ENCODE measurements at regions not wholly inside any gene's neighbourhood (a gene's known extent, or its start where the extent isn't known, plus 50 kb on each side); places are given as distances from the start of the nearest gene placed in this dataset.
"Not testable (repeated sequence)": the region's sequence is repeated elsewhere in the genome, so short reads cannot be mapped to it uniquely, and the experiment has no call there.

DNA sequence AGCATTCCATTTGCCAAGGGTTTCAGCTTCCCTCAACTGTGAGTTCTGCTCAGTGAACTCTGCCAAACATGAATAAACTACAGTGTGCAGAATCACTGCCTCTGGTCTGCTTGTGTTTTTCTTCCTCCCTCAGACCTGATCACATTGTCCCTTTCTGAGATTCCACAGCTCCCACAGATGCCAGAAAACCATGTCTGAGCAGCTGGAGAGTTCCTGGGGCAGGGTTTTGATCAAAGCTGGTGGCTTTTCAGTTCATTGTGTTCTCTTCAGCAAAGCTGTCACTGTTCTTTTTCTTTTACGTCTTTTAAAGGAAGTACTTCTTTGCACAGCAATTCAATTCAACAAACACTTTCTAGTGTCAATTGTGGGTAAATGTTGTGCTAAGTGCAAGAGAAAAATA lies 555.8 kb downstream of the RBFOX1 start:
- TF ChIP-seq, protein P1, sequence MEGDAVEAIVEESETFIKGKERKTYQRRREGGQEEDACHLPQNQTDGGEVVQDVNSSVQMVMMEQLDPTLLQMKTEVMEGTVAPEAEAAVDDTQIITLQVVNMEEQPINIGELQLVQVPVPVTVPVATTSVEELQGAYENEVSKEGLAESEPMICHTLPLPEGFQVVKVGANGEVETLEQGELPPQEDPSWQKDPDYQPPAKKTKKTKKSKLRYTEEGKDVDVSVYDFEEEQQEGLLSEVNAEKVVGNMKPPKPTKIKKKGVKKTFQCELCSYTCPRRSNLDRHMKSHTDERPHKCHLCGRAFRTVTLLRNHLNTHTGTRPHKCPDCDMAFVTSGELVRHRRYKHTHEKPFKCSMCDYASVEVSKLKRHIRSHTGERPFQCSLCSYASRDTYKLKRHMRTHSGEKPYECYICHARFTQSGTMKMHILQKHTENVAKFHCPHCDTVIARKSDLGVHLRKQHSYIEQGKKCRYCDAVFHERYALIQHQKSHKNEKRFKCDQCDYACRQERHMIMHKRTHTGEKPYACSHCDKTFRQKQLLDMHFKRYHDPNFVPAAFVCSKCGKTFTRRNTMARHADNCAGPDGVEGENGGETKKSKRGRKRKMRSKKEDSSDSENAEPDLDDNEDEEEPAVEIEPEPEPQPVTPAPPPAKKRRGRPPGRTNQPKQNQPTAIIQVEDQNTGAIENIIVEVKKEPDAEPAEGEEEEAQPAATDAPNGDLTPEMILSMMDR (IDR thresholded peaks at IDR 0.05; ENCODE audit: borderline replicate concordance, control extremely low read depth, extremely low read depth, insufficient read depth, missing control alignments): no peak
- DNase-seq (ENCODE audit: low spot score): no peak
- in situ Hi-C loops (cut with MboI; ENCODE audit: low sequenced_read_pairs, unreplicated experiment): no loop called here

DNA sequence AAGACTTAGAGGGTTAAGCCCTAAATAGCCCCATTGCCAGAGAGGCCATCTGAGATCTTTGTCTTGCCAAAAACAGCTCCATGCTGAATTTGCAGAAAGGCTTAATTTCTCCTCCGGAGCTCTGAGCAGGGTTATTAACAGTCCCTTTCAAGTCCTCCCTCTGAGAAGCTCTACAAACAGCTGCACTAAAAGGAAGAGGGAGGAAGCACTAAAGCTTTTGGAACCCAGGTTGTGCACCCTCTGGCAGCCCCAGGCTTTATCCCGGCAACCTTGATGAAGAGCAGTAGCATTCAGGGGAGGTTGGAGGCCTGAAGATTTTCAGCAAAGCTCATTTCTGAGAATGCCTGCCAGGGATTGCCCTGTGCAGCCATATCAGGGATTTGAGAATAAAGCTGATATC lies 554.7 kb downstream of the RBFOX1 start:
- TF ChIP-seq, protein P1 (IDR thresholded peaks at IDR 0.05; ENCODE audit: borderline replicate concordance, control extremely low read depth, extremely low read depth, insufficient read depth, missing control alignments): no peak
- no peak for DNase-seq (ENCODE audit: low spot score)

DNA sequence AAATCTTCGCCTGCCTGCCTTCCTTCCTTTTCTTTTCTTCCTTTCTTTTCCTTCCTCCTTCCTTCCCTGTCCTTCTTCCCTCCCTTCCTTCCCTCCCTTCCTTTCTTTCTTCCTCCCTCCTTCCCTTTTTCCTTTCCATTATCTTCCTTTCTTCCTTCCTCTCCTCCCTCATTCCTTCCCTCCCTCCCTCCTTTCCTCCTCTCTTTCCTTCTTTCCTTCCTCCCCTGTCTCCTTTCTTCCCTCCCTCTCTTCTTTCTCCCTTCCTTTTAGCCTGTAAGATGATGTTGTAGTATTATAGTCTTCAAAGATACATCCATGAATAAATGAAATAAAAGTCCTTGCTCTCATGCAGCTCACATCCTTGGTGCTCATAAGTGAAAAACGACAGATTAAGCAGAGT lies 539.3 kb downstream of the RBFOX1 start:
- TF ChIP-seq, protein P1 (IDR thresholded peaks at IDR 0.05; ENCODE audit: borderline replicate concordance, control extremely low read depth, extremely low read depth, insufficient read depth, missing control alignments): no peak
- DNase-seq (ENCODE audit: low spot score): no peak
- in situ Hi-C loops (cut with MboI; ENCODE audit: low sequenced_read_pairs, unreplicated experiment): no loop called here

More for the DNA sequence above, 554.7 kb downstream of the RBFOX1 start:
- in situ Hi-C loops (cut with MboI; ENCODE audit: low sequenced_read_pairs, unreplicated experiment): no loop called here

DNA sequence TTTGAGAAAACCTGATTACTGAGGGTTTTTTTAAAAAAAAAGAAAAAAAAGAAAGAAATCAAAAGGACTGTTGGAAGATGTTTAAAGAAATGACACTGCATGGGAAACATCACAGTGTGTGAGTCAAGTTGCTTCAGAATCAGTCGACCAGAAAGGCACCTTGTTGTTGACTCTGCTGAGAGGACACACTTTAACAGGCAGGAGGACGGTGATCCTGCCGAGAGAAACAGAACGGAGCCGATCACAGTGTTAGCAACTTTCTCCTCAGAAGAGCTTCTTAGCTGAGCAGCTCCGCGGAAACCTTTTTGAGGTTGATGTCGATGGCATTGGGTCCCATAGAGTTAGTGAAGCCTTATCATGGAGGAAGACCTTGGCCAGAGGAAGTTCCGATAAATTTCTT lies 538.7 kb downstream of the RBFOX1 start:
- TF ChIP-seq, protein P1 (IDR thresholded peaks at IDR 0.05; ENCODE audit: borderline replicate concordance, control extremely low read depth, extremely low read depth, insufficient read depth, missing control alignments): no peak
- in situ Hi-C loops (cut with MboI; ENCODE audit: low sequenced_read_pairs, unreplicated experiment): no loop called here
- no peak for DNase-seq (ENCODE audit: low spot score)

DNA sequence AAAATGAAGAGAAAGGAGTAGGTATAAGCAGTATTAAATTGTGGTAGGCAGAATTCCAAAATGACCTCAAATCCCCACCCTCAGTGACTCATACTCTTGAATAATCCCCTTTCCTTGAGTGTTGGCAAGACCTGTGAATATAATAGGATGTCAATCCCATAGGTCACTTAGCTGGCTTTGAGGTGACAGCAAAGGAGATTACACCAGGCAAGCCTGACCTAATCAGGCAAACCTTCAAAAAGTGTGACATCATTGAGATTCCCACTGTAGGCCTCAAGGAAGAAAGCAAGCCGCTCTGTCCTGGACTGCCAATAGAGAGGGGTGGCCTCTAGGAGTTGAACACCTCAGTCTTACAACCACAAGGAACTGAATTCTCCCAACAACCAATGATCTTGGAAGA lies 535.2 kb downstream of the RBFOX1 start:
- TF ChIP-seq, protein P1 (IDR thresholded peaks at IDR 0.05; ENCODE audit: borderline replicate concordance, control extremely low read depth, extremely low read depth, insufficient read depth, missing control alignments): no peak
- in situ Hi-C loops (cut with MboI; ENCODE audit: low sequenced_read_pairs, unreplicated experiment): no loop called here
- DNase-seq (ENCODE audit: low spot score): no peak

DNA sequence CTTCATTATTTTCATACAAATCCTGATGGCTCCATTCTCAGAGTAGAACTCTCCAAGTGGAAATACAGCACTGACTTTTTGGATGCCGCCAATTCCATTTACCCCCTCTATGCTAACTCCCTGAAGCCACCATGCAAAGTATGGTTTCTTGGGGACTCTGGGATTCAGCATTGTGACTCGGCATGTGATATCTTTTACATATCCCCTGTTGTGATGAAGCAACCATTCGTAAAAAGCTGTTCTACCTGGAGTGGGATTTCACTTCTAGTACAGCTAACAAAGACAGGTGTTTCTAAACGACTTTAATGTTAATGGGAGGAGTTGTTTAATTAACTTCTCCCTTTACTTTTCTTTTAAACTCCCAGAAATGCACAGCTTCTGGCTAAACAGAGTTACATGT lies 533.5 kb downstream of the RBFOX1 start:
- in situ Hi-C loops (cut with MboI; ENCODE audit: low sequenced_read_pairs, unreplicated experiment): no loop called here
- TF ChIP-seq, protein P1 (IDR thresholded peaks at IDR 0.05; ENCODE audit: borderline replicate concordance, control extremely low read depth, extremely low read depth, insufficient read depth, missing control alignments): no peak

DNA sequence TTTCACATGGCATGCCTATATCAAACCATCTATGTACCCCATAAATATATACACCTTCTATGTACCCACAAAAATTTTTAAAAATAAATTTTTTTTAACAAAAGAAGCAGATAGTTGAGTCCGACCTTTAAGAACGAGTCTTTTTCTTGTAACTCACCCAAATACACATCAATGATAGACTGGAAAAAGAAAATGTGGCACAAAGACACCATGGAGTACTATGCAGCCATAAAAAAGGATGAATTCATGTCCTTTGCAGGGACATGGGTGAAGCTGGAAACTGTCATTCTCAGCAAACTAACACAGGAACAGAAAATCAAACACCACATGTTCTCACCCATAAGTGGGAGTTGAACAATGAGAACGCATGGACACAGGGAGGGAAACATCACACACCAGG lies 532.7 kb downstream of the RBFOX1 start:
- in situ Hi-C loops (cut with MboI; ENCODE audit: low sequenced_read_pairs, unreplicated experiment); DNase-seq (ENCODE audit: low spot score): not testable (repeated sequence)

More for the DNA sequence above, 533.5 kb downstream of the RBFOX1 start:
- no peak for DNase-seq (ENCODE audit: low spot score)
